ENCODE measurements at regions not wholly inside any gene's neighbourhood (a gene's known extent, or its start where the extent isn't known, plus 50 kb on each side); places are given as distances from the start of the nearest gene placed in this dataset.

DNA sequence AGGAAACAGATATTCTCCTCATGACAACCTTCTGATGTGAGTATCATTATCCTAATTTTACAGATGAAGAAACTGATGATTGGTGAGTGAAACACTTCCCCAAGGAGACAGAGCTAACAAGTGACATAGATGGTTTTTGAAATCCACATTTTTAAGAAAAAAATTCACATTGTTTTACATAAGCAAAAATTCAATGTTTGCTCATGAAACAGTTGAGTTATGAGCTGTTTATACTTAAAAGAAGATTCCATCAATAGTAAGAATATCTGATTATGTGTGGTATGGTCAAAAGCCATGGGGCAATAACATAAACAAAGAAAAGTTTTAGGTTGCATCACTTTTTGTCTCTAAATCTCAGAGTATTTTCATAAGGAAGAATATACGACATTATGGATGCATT, 167.9 kb upstream of the PAPPA start (continued):
- TF ChIP-seq, protein P1, sequence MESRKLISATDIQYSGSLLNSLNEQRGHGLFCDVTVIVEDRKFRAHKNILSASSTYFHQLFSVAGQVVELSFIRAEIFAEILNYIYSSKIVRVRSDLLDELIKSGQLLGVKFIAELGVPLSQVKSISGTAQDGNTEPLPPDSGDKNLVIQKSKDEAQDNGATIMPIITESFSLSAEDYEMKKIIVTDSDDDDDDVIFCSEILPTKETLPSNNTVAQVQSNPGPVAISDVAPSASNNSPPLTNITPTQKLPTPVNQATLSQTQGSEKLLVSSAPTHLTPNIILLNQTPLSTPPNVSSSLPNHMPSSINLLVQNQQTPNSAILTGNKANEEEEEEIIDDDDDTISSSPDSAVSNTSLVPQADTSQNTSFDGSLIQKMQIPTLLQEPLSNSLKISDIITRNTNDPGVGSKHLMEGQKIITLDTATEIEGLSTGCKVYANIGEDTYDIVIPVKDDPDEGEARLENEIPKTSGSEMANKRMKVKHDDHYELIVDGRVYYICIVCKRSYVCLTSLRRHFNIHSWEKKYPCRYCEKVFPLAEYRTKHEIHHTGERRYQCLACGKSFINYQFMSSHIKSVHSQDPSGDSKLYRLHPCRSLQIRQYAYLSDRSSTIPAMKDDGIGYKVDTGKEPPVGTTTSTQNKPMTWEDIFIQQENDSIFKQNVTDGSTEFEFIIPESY (IDR thresholded peaks at IDR 0.05; ENCODE audit: borderline replicate concordance, low read depth), result no peak

DNA sequence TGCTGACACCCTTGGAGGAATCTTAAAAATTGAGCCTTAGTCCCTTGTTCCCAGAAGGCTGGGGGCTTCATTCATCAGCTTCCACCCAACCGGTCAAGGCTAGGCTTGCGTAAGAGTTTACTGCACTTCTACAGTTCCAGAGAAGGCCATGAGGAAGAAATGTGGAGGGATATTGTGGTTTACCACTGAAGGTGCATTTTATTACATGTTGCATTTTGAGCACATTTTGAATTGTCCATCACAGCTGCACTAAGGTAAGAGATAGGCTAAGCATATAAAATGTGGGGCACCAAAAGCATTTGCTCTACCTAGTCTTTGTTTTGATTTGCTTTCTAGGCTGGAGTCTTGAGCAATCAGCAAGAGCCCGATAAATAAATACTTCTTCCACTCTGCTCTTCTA, 167.1 kb upstream of the PAPPA start:
- H3K4me3 ChIP-seq (ENCODE audit: low read depth in 2 of 2, low read length in 1 of 2), result no peak overlapping the region
- no peaks in the 10 kb centered on the region for H3K79me2 ChIP-seq (ENCODE audit: insufficient read depth)
- H4K20me1 ChIP-seq (ENCODE audit: insufficient read depth), result no peaks in the 10 kb centered on the region
- H3K27ac ChIP-seq (ENCODE audit: low read depth in 2 of 2, low read length in 1 of 2), result no peak overlapping the region
- no peak overlapping the region for H3K9ac ChIP-seq
- H3K4me2 ChIP-seq, result no peak overlapping the region
- no peaks in the 10 kb centered on the region for H3K9me2 ChIP-seq
- ChIA-PET POLR2A (no interaction called here), CTCF (interaction anchor here (1.4 kb wide), 1 partner anchor 393 kb away, joined by 3 read pairs; no protein-coding TSS in a partner anchor)
- H3K36me3 ChIP-seq (replicated peaks in 1 of 2; ENCODE audit: control insufficient read depth in 1 of 2, insufficient read depth in 2 of 2, low read length in 1 of 2), result no peaks in the 10 kb centered on the region
- 0 out of 2 replicates have a peak, but pooled peaks cover 5% of the 10 kb centered on the region for H3K9me3 ChIP-seq
- no peak overlapping the region for H2AFZ ChIP-seq (ENCODE audit: low read depth)
- no peaks in the 10 kb centered on the region for H3K27me3 ChIP-seq (ENCODE audit: insufficient read depth)
- DNase-seq, result no peak
- no peaks in the 10 kb centered on the region for H3K4me1 ChIP-seq (ENCODE audit: control insufficient read depth in 1 of 2, insufficient read depth in 2 of 2, low read depth in 1 of 2, low read length in 1 of 2)
- H3F3A ChIP-seq (replicated peaks; ENCODE audit: insufficient read depth), result no peaks in the 10 kb centered on the region
- no peak for TF ChIP-seq TCF12 (IDR thresholded peaks at IDR 0.05)
- TF ChIP-seq EP300 (IDR thresholded peaks at IDR 0.05; ENCODE audit: borderline replicate concordance in 1 of 2, low read depth in 1 of 2, low read length in 1 of 2), result no peak
- no peak for TF ChIP-seq SMC3 (IDR thresholded peaks at IDR 0.05; ENCODE audit: low read depth, low read length)
- TF ChIP-seq, protein P1 (IDR thresholded peaks at IDR 0.05; ENCODE audit: borderline replicate concordance, low read depth), result no peak
- TF ChIP-seq, protein P2, sequence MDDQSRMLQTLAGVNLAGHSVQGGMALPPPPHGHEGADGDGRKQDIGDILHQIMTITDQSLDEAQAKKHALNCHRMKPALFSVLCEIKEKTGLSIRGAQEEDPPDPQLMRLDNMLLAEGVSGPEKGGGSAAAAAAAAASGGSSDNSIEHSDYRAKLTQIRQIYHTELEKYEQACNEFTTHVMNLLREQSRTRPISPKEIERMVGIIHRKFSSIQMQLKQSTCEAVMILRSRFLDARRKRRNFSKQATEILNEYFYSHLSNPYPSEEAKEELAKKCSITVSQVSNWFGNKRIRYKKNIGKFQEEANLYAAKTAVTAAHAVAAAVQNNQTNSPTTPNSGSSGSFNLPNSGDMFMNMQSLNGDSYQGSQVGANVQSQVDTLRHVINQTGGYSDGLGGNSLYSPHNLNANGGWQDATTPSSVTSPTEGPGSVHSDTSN (IDR thresholded peaks at IDR 0.05), result no peak
- TF ChIP-seq, protein P3, sequence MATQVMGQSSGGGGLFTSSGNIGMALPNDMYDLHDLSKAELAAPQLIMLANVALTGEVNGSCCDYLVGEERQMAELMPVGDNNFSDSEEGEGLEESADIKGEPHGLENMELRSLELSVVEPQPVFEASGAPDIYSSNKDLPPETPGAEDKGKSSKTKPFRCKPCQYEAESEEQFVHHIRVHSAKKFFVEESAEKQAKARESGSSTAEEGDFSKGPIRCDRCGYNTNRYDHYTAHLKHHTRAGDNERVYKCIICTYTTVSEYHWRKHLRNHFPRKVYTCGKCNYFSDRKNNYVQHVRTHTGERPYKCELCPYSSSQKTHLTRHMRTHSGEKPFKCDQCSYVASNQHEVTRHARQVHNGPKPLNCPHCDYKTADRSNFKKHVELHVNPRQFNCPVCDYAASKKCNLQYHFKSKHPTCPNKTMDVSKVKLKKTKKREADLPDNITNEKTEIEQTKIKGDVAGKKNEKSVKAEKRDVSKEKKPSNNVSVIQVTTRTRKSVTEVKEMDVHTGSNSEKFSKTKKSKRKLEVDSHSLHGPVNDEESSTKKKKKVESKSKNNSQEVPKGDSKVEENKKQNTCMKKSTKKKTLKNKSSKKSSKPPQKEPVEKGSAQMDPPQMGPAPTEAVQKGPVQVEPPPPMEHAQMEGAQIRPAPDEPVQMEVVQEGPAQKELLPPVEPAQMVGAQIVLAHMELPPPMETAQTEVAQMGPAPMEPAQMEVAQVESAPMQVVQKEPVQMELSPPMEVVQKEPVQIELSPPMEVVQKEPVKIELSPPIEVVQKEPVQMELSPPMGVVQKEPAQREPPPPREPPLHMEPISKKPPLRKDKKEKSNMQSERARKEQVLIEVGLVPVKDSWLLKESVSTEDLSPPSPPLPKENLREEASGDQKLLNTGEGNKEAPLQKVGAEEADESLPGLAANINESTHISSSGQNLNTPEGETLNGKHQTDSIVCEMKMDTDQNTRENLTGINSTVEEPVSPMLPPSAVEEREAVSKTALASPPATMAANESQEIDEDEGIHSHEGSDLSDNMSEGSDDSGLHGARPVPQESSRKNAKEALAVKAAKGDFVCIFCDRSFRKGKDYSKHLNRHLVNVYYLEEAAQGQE (IDR thresholded peaks at IDR 0.05; ENCODE audit: low read depth, low read length), result no peak
- TF ChIP-seq, protein P4, sequence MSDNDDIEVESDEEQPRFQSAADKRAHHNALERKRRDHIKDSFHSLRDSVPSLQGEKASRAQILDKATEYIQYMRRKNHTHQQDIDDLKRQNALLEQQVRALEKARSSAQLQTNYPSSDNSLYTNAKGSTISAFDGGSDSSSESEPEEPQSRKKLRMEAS (IDR thresholded peaks at IDR 0.05; ENCODE audit: low read depth), result no peak
- TF ChIP-seq FOXJ3 (CRISPR knock-in tag; IDR thresholded peaks at IDR 0.05), result no peak
- TF ChIP-seq TEAD4 (IDR thresholded peaks at IDR 0.05; ENCODE audit: borderline replicate concordance, insufficient read depth), result no peak
- no peak for TF ChIP-seq POLR2AphosphoS5 (IDR thresholded peaks at IDR 0.05; ENCODE audit: low read depth, low read length)
- no peak for TF ChIP-seq JUND (IDR thresholded peaks at IDR 0.05)
- no peak for TF ChIP-seq GATA2 (CRISPR knock-in tag; IDR thresholded peaks at IDR 0.05)
- WGBS (ENCODE audit: low lambda C conversion rate), result 100% methylated on average over 3 of the region's 3 CpGs

Measured in SK-N-SH (cell line).